GM21737 (cell line): ENCODE measurements at regions not wholly inside any gene's neighbourhood (a gene's known extent, or its start where the extent isn't known, plus 50 kb on each side); places are given as distances from the start of the nearest gene placed in this dataset.

Experiments
- ATAC-seq: cut with Tn5 transposase; IDR thresholded peaks from one replicate; pipeline ENCODE4 v1.9.1; 2021; ENCODE audit warnings: mild to moderate bottlenecking, moderate library complexity; ENCODE audit not compliant: unreplicated experiment

GRCh38 chr5:54721951-54722654 lies 204.5 kb downstream of the SNX18 start:
- no peak for ATAC-seq

- no peak for ATAC-seq
Observed at GRCh38 chr5:54721116-54721515, 203.6 kb downstream of the SNX18 start.

GRCh38 chr5:54720341-54720740 lies 202.8 kb downstream of the SNX18 start:
- ATAC-seq: no peak

- no peak for ATAC-seq
Observed at GRCh38 chr5:54719384-54720283, 202.1 kb downstream of the SNX18 start.

- ATAC-seq: no peak
Observed at GRCh38 chr5:54718656-54719055, 201.1 kb downstream of the SNX18 start.

- ATAC-seq: no peak
Observed at GRCh38 chr5:54717870-54718269, 200.3 kb downstream of the SNX18 start.

GRCh38 chr5:54717459-54717858 lies 199.9 kb downstream of the SNX18 start:
- no peak for ATAC-seq

- no peak for ATAC-seq
Observed at GRCh38 chr5:54713923-54714581, 196.5 kb downstream of the SNX18 start.

GRCh38 chr5:54709096-54709495 lies 191.5 kb downstream of the SNX18 start:
- no peak for ATAC-seq

- ATAC-seq: no peak
Observed at GRCh38 chr5:54707841-54708240, 190.3 kb downstream of the SNX18 start.

- ATAC-seq: no peak
Observed at GRCh38 chr5:54705994-54706653, 188.6 kb downstream of the SNX18 start.

- no peak for ATAC-seq
Observed at GRCh38 chr5:54704825-54705224, 187.3 kb downstream of the SNX18 start.

- ATAC-seq: no peak
Observed at GRCh38 chr5:54704333-54704732, 186.8 kb downstream of the SNX18 start.

- no peak for ATAC-seq
Observed at GRCh38 chr5:54703565-54704255, 186.2 kb downstream of the SNX18 start.

- no peak for ATAC-seq
Observed at GRCh38 chr5:54703133-54703532, 185.6 kb downstream of the SNX18 start.

GRCh38 chr5:54702470-54702869 lies 184.9 kb downstream of the SNX18 start:
- no peak for ATAC-seq

- ATAC-seq: no peak
Observed at GRCh38 chr5:54700986-54701578, 183.5 kb downstream of the SNX18 start.

- no peak for ATAC-seq
Observed at GRCh38 chr5:54696931-54697330, 179.4 kb downstream of the SNX18 start.

- ATAC-seq: no peak
Observed at GRCh38 chr5:54696346-54696745, 178.8 kb downstream of the SNX18 start.
